H9 (cell line): ENCODE measurements at regions not wholly inside any gene's neighbourhood (a gene's known extent, or its start where the extent isn't known, plus 50 kb on each side); places are given as distances from the start of the nearest gene placed in this dataset.

ENCODE experiments used
- DNase-seq: peaks from one replicate; pipeline ENCODE4 v3.0.0-alpha.2; 2017
- H2AFZ ChIP-seq: one replicate; pipeline ENCODE4 v1.6.1; 2013; ENCODE audit warnings: mild to moderate bottlenecking, low read length, control low read depth, moderate library complexity
- H2AK5ac ChIP-seq: 2 replicates; pipeline ENCODE4 v1.6.1; 2013; ENCODE audit warnings: low read length, control low read depth, mixed read lengths; ENCODE audit not compliant: insufficient read length
- H2BK120ac ChIP-seq: one replicate; pipeline ENCODE4 v1.6.1; 2013; ENCODE audit warnings: low read depth, mild to moderate bottlenecking, low read length, control low read depth, inconsistent platforms; ENCODE audit not compliant: poor library complexity, severe bottlenecking
- H2BK12ac ChIP-seq: 2 replicates; pipeline ENCODE4 v1.6.1; 2013; ENCODE audit warnings: low read length, control low read depth, mixed read lengths, low read depth; ENCODE audit not compliant: insufficient read length
- H2BK15ac ChIP-seq: 2 replicates; pipeline ENCODE4 v1.6.1; 2013; ENCODE audit warnings: low read depth, low read length, control low read depth
- H2BK20ac ChIP-seq: one replicate; pipeline ENCODE4 v1.6.1; 2013; ENCODE audit warnings: low read depth, mild to moderate bottlenecking, low read length, control low read depth, inconsistent platforms; ENCODE audit not compliant: poor library complexity, severe bottlenecking
- H2BK5ac ChIP-seq: 2 replicates; pipeline ENCODE4 v1.6.1; 2013; ENCODE audit warnings: low read length, control low read depth, mixed read lengths; ENCODE audit not compliant: insufficient read length
- H3K14ac ChIP-seq: 2 replicates; pipeline ENCODE4 v1.6.1; 2013; ENCODE audit warnings: low read length, control low read depth; ENCODE audit not compliant: insufficient read depth
- H3K18ac ChIP-seq: 2 replicates; pipeline ENCODE4 v1.6.1; 2013; ENCODE audit warnings: low read depth, mild to moderate bottlenecking, mixed read lengths, low read length, control low read depth; ENCODE audit not compliant: insufficient read length
- H3K23ac ChIP-seq: 2 replicates; pipeline ENCODE4 v1.6.1; 2013; ENCODE audit warnings: low read length, control low read depth, mixed read lengths, low read depth; ENCODE audit not compliant: insufficient read length
- H3K23me2 ChIP-seq: 2 replicates; pipeline ENCODE4 v1.6.1; 2013; ENCODE audit warnings: low read depth, mild to moderate bottlenecking, mixed read lengths, low read length, control low read depth; ENCODE audit not compliant: insufficient read length, poor library complexity, severe bottlenecking
- H3K27ac ChIP-seq: 2 replicates; pipeline ENCODE4 v1.5.1; 2013; ENCODE audit warnings: low read length, control low read depth, mixed read lengths, low read depth; ENCODE audit not compliant: insufficient read length
- H3K27me3 ChIP-seq: 2 replicates; pipeline ENCODE4 v1.6.1; 2013; ENCODE audit warnings: low read length, control low read depth, inconsistent platforms; ENCODE audit not compliant: insufficient read depth
- H3K4ac ChIP-seq: 2 replicates; pipeline ENCODE4 v1.6.1; 2013; ENCODE audit warnings: low read depth, mild to moderate bottlenecking, control low read depth, inconsistent platforms, low read length, moderate library complexity
- H3K4me1 ChIP-seq: 2 replicates; pipeline ENCODE4 v1.6.1; 2013; ENCODE audit warnings: low read length, control low read depth, inconsistent platforms; ENCODE audit not compliant: insufficient read depth
- H3K4me2 ChIP-seq: 2 replicates; pipeline ENCODE4 v1.6.1; 2013; ENCODE audit warnings: low read length, control low read depth, mixed read lengths; ENCODE audit not compliant: insufficient read length, insufficient read depth
- H3K56ac ChIP-seq: 2 replicates; pipeline ENCODE4 v1.6.1; 2013; ENCODE audit warnings: low read depth, mild to moderate bottlenecking, mixed read lengths, low read length, control low read depth; ENCODE audit not compliant: insufficient read length
- H3K79me1 ChIP-seq: 2 replicates; pipeline ENCODE4 v1.6.1; 2013; ENCODE audit warnings: low read depth, mild to moderate bottlenecking, moderate library complexity, low read length, control low read depth, inconsistent platforms; ENCODE audit not compliant: insufficient read depth, poor library complexity, severe bottlenecking
- H3K79me2 ChIP-seq: 2 replicates; pipeline ENCODE4 v1.6.1; 2013; ENCODE audit warnings: low read length, control low read depth, inconsistent platforms; ENCODE audit not compliant: insufficient read depth
- H3K9ac ChIP-seq: 2 replicates; pipeline ENCODE4 v1.6.1; 2013; ENCODE audit warnings: low read length, control low read depth, mixed read lengths; ENCODE audit not compliant: insufficient read length; ENCODE audit errors: extremely low read depth
- H3K9me3 ChIP-seq: one replicate; pipeline ENCODE4 v1.6.1; 2013; ENCODE audit warnings: low read depth, low read length, inconsistent platforms; ENCODE audit not compliant: control insufficient read depth
- H3T11ph ChIP-seq: one replicate; pipeline ENCODE4 v1.6.1; 2013; ENCODE audit warnings: mild to moderate bottlenecking, low read length, control low read depth, inconsistent platforms
- H4K20me1 ChIP-seq: one replicate; pipeline ENCODE4 v1.6.1; 2013; ENCODE audit not compliant: control insufficient read depth, insufficient read length, insufficient read depth
- H4K5ac ChIP-seq: 2 replicates; pipeline ENCODE4 v1.6.1; 2013; ENCODE audit warnings: low read depth, mild to moderate bottlenecking, mixed read lengths, low read length, control low read depth; ENCODE audit not compliant: insufficient read length
- H4K8ac ChIP-seq: replicated peaks from 2 replicates; pipeline ENCODE4 v1.6.1; 2013; ENCODE audit warnings: low read length, control low read depth, mixed read lengths, low read depth; ENCODE audit not compliant: insufficient read length
- H4K91ac ChIP-seq: 2 replicates; pipeline ENCODE4 v1.6.1; 2013; ENCODE audit warnings: low read depth, mild to moderate bottlenecking, moderate library complexity, mixed read lengths, low read length, control low read depth; ENCODE audit not compliant: insufficient read length
- H3K27ac Mint-ChIP-seq, 3 experiments: 2 replicates in 2 of 3; 3 replicates in 1 of 3; pipeline ENCODE4 v1.8.0; 2020 to 2021; ENCODE audit warnings: mixed read lengths in 3 of 3, mild to moderate bottlenecking in 1 of 3, moderate library complexity in 1 of 3
- H3K27me3 Mint-ChIP-seq: 2 replicates; pipeline ENCODE4 v1.8.0; 2021; ENCODE audit warnings: low read depth, mild to moderate bottlenecking, moderate library complexity, mixed read lengths
- H3K36me3 Mint-ChIP-seq, 3 experiments: 2 replicates in 2 of 3; 3 replicates in 1 of 3; pipeline ENCODE4 v1.8.0; 2020 to 2021; ENCODE audit warnings: low read depth in 3 of 3, mixed read lengths in 3 of 3; ENCODE audit not compliant: insufficient read depth in 1 of 3
- H3K4me1 Mint-ChIP-seq, 2 experiments: 2 replicates each; pipeline ENCODE4 v1.8.0; 2020; ENCODE audit warnings: mixed read lengths in 2 of 2
- H3K4me3 Mint-ChIP-seq, 2 experiments: 2 replicates in 1 of 2; 3 replicates in 1 of 2; pipeline ENCODE4 v1.8.0; 2020 to 2021; ENCODE audit warnings: mild to moderate bottlenecking in 2 of 2, mixed read lengths in 2 of 2, moderate library complexity in 1 of 2
- H3K9me3 Mint-ChIP-seq, 2 experiments: 2 replicates in 1 of 2; 3 replicates in 1 of 2; pipeline ENCODE4 v1.8.0; 2020; ENCODE audit warnings: mild to moderate bottlenecking in 2 of 2, mixed read lengths in 2 of 2, moderate library complexity in 1 of 2
- WGBS: extraction: QIAGEN DNeasy Blood & Tissue Kit; methylation state at CpG from one replicate; pipeline ENCODE4 v1.1.7; 2013; ENCODE audit warnings: missing lambda C conversion rate, low lambda C conversion rate, mixed read lengths; ENCODE audit not compliant: insufficient read length; ENCODE audit errors: extremely low coverage; 5-methylcytosine and 5-hydroxymethylcytosine counted together
- TF ChIP-seq, protein P1 (sequence below): fragments of 200-600 bp; sonication (generic); conservative IDR thresholded peaks from 3 replicates; pipeline ENCODE4 v1.8.0; 2021; ENCODE audit warnings: antibody characterized with exemption, mild to moderate bottlenecking

DNA sequence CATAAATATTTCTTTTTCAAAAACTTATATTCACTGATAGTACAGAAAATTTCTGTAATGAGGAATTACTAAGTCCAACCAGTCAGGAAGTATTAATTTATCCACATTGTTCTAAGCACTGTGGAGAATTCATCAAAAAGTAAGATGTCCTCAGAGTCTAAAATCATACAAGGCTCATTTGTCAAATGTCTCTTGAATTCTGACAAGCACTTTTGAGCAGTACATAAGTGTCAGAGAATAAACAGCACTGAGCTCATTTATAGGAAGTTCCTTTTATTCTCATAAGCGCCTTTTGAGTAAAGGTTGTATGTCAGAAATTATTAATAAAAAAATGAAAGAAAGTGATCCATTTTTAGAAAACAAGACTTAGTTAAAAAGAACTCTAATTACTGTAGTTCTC, 523.2 kb upstream of the EPHA5 start:
- H3K79me2 ChIP-seq: no peaks in the 10 kb centered on the region
- no peaks in the 10 kb centered on the region for H3K27me3 Mint-ChIP-seq

More for the DNA sequence above, 523.2 kb upstream of the EPHA5 start:
- Histone ChIP-seq H3K27me3 (no peaks in the 10 kb centered on the region), H3K18ac (no peak overlapping the region), H3K79me1 (no peaks in the 10 kb centered on the region), H3T11ph (no peak overlapping the region), H2BK12ac (no peak overlapping the region), H2BK5ac (no peak overlapping the region), H3K23me2 (no peaks in the 10 kb centered on the region), H4K20me1 (no peaks in the 10 kb centered on the region), H3K9me3 (no peaks in the 10 kb centered on the region), H2BK120ac (no peak overlapping the region), H3K4ac (no peak overlapping the region), H2BK15ac (no peak overlapping the region), H3K23ac (no peak overlapping the region), H3K4me2 (no peak overlapping the region), H3K56ac (no peak overlapping the region), H3K4me1 (no peaks in the 10 kb centered on the region), H3K9ac (no peak overlapping the region), H4K8ac (no peak overlapping the region), H4K5ac (no peak overlapping the region), H2AFZ (no peak overlapping the region), H2AK5ac (no peak overlapping the region), H2BK20ac (no peak overlapping the region), H4K91ac (no peak overlapping the region), H3K27ac (no peak overlapping the region), H3K14ac (no peak overlapping the region)
- Mint-ChIP-seq H3K27ac (no peak overlapping the region), H3K9me3 (no peaks in the 10 kb centered on the region), H3K36me3 (no peaks in the 10 kb centered on the region), H3K4me1 (no peaks in the 10 kb centered on the region), H3K4me3 (no peak overlapping the region)
- no CpG with 5 or more reads among the region's 1 CpG for WGBS
- no peak for DNase-seq
- TF ChIP-seq, protein P1, sequence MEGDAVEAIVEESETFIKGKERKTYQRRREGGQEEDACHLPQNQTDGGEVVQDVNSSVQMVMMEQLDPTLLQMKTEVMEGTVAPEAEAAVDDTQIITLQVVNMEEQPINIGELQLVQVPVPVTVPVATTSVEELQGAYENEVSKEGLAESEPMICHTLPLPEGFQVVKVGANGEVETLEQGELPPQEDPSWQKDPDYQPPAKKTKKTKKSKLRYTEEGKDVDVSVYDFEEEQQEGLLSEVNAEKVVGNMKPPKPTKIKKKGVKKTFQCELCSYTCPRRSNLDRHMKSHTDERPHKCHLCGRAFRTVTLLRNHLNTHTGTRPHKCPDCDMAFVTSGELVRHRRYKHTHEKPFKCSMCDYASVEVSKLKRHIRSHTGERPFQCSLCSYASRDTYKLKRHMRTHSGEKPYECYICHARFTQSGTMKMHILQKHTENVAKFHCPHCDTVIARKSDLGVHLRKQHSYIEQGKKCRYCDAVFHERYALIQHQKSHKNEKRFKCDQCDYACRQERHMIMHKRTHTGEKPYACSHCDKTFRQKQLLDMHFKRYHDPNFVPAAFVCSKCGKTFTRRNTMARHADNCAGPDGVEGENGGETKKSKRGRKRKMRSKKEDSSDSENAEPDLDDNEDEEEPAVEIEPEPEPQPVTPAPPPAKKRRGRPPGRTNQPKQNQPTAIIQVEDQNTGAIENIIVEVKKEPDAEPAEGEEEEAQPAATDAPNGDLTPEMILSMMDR: no peak
